ENCODE measurements at regions not wholly inside any gene's neighbourhood (a gene's known extent, or its start where the extent isn't known, plus 50 kb on each side); places are given as distances from the start of the nearest gene placed in this dataset.

- Histone ChIP-seq H3K27ac (no peak overlapping the region), H3K9me3 (no peaks in the 10 kb centered on the region), H3K4me3 (no peak overlapping the region), H3K27me3 (no peaks in the 10 kb centered on the region), H3K36me3 (no peaks in the 10 kb centered on the region), H3K4me1 (peaks cover 0 to 10% (median 0%) of the 10 kb centered on the region in 3 donors)
- no peak for DNase-seq
- TF ChIP-seq POLR2A (IDR thresholded peaks at IDR 0.05) (no peak), CTCF (IDR thresholded peaks at IDR 0.05) (no peak)
- intact Hi-C loops (cut with DNase I) = loop anchor here (10.0 kb wide), 1 partner anchor 105 kb away; no protein-coding TSS in a partner anchor
- 82 to 86% methylated on average over 8 to 10 of the region's 10 CpGs for WGBS, 2 donors
These were observed 116.4 kb upstream of the HES1 start for GRCh38 chr3:194019398-194020165.

- no peaks in the 10 kb centered on the region for H3K9me3 ChIP-seq
- intact Hi-C loops (cut with DNase I) = no loop called here
- TF ChIP-seq CTCF (IDR thresholded peaks at IDR 0.05) (no peak), POLR2A (IDR thresholded peaks at IDR 0.05) (no peak)
- H3K4me3 ChIP-seq = no peak overlapping the region
- no peak for DNase-seq
- H3K36me3 ChIP-seq = no peaks in the 10 kb centered on the region
- H3K27me3 ChIP-seq = no peaks in the 10 kb centered on the region
- 75 to 87% methylated on average over 2 of the region's 2 CpGs for WGBS, 2 donors
- H3K4me1 ChIP-seq = peaks cover 0 to 18% (median 0%) of the 10 kb centered on the region in 3 donors
- H3K27ac ChIP-seq = no peak overlapping the region
These were observed 113.9 kb upstream of the HES1 start for GRCh38 chr3:194022052-194022451.

GRCh38 chr3:194022816-194023215 lies 113.1 kb upstream of the HES1 start:
- Histone ChIP-seq H3K9me3 (no peaks in the 10 kb centered on the region), H3K27me3 (no peaks in the 10 kb centered on the region), H3K36me3 (no peaks in the 10 kb centered on the region), H3K27ac (no peak overlapping the region), H3K4me1 (peaks cover 0 to 18% (median 0%) of the 10 kb centered on the region in 3 donors), H3K4me3 (no peak overlapping the region)
- WGBS, 2 donors = 79 to 94% methylated on average over 5 of the region's 5 CpGs
- no peak for TF ChIP-seq CTCF (IDR thresholded peaks at IDR 0.05)
- no peak for TF ChIP-seq POLR2A (IDR thresholded peaks at IDR 0.05)
- intact Hi-C loops (cut with DNase I) = no loop called here
- DNase-seq = no peak

DNA sequence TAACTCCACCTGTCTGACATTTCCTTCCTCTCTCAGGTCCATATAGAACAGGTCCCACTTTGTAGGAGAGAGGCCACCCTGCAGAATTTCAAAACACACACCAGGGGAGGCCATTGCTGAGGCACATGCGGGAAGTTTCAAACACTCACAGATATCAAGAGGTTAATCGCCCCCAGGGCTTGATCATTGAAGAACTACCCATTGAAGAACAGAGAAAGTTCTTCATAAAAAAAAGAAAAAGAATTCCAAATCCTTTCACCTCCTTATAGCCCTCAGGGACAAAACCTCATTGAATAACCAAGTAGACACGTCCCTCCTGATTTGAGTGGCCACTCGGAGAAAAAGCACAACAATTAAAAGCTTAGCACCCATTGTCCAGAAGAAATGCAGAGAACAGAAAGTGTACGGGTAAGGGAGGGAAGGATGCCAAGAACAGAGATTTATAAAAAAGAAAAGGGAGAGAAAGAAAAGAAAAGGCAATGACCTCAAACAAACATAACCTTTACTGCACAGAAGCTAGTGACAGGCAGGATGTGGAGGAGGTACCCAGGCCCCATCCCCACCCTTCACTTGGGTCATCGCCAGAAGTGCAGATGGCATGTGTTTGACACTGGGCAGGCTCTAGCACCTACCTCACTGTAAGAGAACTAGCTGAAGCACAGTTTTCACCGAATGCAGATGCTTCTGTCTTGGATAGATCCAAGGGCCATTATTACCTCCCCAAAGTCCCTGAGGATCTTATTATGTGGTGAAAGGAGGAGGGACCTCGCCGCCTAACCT lies 112.3 kb upstream of the HES1 start:
- TF ChIP-seq POLR2A (IDR thresholded peaks at IDR 0.05) = no peak
- no peak for TF ChIP-seq CTCF (IDR thresholded peaks at IDR 0.05)
- Histone ChIP-seq H3K27ac (no peak overlapping the region), H3K9me3 (no peaks in the 10 kb centered on the region), H3K4me1 (peaks cover 0 to 18% (median 0%) of the 10 kb centered on the region in 3 donors), H3K4me3 (no peak overlapping the region), H3K27me3 (no peaks in the 10 kb centered on the region), H3K36me3 (no peaks in the 10 kb centered on the region)
- intact Hi-C loops (cut with DNase I) = no loop called here
- DNase-seq = no peak
- 43 to 62% methylated on average over 7 to 9 of the region's 9 CpGs for WGBS, 2 donors

- TF ChIP-seq CTCF (IDR thresholded peaks at IDR 0.05) (no peak), POLR2A (IDR thresholded peaks at IDR 0.05) (no peak)
- WGBS, 2 donors = 81 to 83% methylated on average over 5 of the region's 5 CpGs
- no peak for DNase-seq
- no peak overlapping the region for H3K27ac ChIP-seq
- H3K4me1 ChIP-seq = peaks cover 0 to 30% (median 0%) of the 10 kb centered on the region in 3 donors
- intact Hi-C loops (cut with DNase I) = no loop called here
- H3K36me3 ChIP-seq = no peaks in the 10 kb centered on the region
- no peaks in the 10 kb centered on the region for H3K27me3 ChIP-seq
- H3K4me3 ChIP-seq = no peak overlapping the region
- H3K9me3 ChIP-seq = no peaks in the 10 kb centered on the region
These were observed 110.8 kb upstream of the HES1 start for GRCh38 chr3:194025119-194025518.

All from esophagus squamous epithelium (tissue), 5 donors.